ENCODE measurements at regions not wholly inside any gene's neighbourhood (a gene's known extent, or its start where the extent isn't known, plus 50 kb on each side); places are given as distances from the start of the nearest gene placed in this dataset.
"Not testable (repeated sequence)": the region's sequence is repeated elsewhere in the genome, so short reads cannot be mapped to it uniquely, and the experiment has no call there.

DNA sequence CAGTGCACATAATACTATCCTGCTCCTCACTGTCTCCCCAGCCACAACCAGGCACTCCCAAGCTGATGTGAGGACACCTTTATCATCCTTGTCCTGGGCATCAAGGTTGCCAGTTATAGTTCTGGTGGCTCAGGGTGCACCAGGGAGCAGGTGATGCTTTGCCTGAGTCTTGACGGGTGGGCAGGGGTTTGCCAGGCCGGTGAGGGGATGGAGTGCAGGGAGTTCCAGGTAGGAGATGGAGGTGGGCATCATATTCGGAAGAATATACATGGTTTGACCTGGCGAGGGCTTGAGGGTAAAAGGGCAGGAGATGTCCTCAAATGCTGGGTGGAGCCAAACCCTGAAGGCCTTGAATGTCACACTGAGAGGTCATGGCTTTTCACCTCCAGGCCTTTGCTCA lies 115.8 kb upstream of the CRHR1 start:
- no peak for DNase-seq (ENCODE audit: low spot score in 2 of 2)
- Histone ChIP-seq H3K4me1 (no peaks in the 10 kb centered on the region), H3K4me3 (no peak overlapping the region), H3K36me3 (no peaks in the 10 kb centered on the region), H3K27ac (no peak overlapping the region), H3K9me3 (no peaks in the 10 kb centered on the region), H3K27me3 (no peaks in the 10 kb centered on the region)
- intact Hi-C loops (cut with DNase I; ENCODE audit: low total_unique reads) = no loop called here
- TF ChIP-seq, protein P1, sequence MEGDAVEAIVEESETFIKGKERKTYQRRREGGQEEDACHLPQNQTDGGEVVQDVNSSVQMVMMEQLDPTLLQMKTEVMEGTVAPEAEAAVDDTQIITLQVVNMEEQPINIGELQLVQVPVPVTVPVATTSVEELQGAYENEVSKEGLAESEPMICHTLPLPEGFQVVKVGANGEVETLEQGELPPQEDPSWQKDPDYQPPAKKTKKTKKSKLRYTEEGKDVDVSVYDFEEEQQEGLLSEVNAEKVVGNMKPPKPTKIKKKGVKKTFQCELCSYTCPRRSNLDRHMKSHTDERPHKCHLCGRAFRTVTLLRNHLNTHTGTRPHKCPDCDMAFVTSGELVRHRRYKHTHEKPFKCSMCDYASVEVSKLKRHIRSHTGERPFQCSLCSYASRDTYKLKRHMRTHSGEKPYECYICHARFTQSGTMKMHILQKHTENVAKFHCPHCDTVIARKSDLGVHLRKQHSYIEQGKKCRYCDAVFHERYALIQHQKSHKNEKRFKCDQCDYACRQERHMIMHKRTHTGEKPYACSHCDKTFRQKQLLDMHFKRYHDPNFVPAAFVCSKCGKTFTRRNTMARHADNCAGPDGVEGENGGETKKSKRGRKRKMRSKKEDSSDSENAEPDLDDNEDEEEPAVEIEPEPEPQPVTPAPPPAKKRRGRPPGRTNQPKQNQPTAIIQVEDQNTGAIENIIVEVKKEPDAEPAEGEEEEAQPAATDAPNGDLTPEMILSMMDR (IDR thresholded peaks at IDR 0.05) = no peak
- TF ChIP-seq POLR2A (IDR thresholded peaks at IDR 0.05) = no peak
- TF ChIP-seq POLR2AphosphoS5 (IDR thresholded peaks at IDR 0.05) = no peak

DNA sequence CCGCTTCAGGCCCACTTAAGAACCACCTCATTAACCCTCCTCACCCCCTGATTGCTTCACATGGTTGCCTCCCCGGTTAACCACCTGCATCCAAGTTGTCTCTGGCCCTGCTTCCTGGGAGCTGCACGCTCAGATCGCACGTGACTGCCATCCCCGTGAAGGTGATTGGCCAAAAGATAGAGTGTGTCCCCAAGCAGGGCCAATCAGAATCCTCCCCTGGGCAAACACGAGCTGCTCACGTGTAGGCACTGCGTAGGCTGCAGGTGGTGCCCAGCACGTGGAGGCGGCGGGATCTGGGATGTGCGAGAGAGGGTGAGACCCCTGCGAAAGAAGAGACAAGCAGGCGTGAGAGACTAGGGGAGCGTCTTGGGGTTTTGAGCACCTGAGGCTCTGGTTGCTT lies 111.8 kb upstream of the CRHR1 start:
- H3K27ac ChIP-seq = no peak overlapping the region
- no peak for DNase-seq (ENCODE audit: low spot score in 2 of 2)
- intact Hi-C loops (cut with DNase I; ENCODE audit: low total_unique reads) = no loop called here
- no peaks in the 10 kb centered on the region for H3K36me3 ChIP-seq
- H3K9me3 ChIP-seq = peaks cover 0 to 7% of the 10 kb centered on the region in 2 donors
- no peaks in the 10 kb centered on the region for H3K27me3 ChIP-seq
- H3K4me1 ChIP-seq = no peaks in the 10 kb centered on the region
- TF ChIP-seq POLR2AphosphoS5 (IDR thresholded peaks at IDR 0.05) (no peak), POLR2A (IDR thresholded peaks at IDR 0.05) (no peak)
- TF ChIP-seq, protein P1 (IDR thresholded peaks at IDR 0.05) = no peak
- no peak overlapping the region for H3K4me3 ChIP-seq

DNA sequence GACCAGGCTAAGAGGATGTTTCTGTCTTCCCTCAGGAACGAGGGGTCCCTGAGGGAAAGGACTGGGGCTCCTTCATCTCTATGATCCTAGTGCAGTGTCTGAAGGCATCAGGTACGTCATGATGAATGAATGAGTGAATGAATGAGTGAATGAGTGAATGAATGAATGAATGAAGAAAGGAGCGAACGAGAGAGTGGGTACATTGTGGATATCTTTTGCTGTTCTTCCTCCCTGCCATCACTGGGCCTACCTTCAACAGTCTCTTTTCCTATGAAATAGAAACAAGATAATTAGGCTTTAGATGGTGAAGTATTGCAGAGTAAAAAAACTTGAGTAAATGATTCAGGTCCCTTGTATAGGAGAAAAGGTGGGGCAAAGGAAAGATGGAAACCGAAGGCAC lies 111.3 kb upstream of the CRHR1 start:
- no peaks in the 10 kb centered on the region for H3K4me1 ChIP-seq
- peaks cover 0 to 7% of the 10 kb centered on the region in 2 donors for H3K9me3 ChIP-seq
- DNase-seq (ENCODE audit: low spot score in 2 of 2) = no peak
- no peaks in the 10 kb centered on the region for H3K36me3 ChIP-seq
- intact Hi-C loops (cut with DNase I; ENCODE audit: low total_unique reads) = no loop called here
- TF ChIP-seq POLR2AphosphoS5 (IDR thresholded peaks at IDR 0.05) (no peak), POLR2A (IDR thresholded peaks at IDR 0.05) (no peak)
- TF ChIP-seq, protein P1 (IDR thresholded peaks at IDR 0.05) = no peak
- no peak overlapping the region for H3K4me3 ChIP-seq
- H3K27ac ChIP-seq = no peak overlapping the region
- no peaks in the 10 kb centered on the region for H3K27me3 ChIP-seq

DNA sequence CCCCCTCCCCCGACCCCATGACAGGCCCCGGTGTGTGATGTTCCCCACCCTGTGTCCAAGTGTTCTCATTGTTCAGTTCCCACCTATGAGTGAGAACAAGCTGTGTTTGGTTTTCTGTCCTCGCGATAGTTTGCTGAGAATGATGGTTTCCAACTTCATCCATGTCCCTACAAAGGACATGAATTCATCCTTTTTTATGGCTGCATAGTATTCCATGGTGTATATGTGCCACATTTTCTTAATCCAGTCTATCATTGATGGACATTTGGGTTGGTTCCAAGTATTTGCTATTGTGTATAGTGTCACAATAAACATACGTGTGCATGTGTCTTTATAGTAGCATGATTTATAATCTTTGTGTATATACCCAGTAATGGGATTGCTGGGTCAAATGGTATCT lies 110.4 kb upstream of the CRHR1 start:
- H3K36me3 ChIP-seq; H3K4me1 ChIP-seq; H3K9me3 ChIP-seq; intact Hi-C loops (cut with DNase I; ENCODE audit: low total_unique reads); DNase-seq (ENCODE audit: low spot score in 2 of 2); H3K27ac ChIP-seq; H3K27me3 ChIP-seq; H3K4me3 ChIP-seq: not testable (repeated sequence)

DNA sequence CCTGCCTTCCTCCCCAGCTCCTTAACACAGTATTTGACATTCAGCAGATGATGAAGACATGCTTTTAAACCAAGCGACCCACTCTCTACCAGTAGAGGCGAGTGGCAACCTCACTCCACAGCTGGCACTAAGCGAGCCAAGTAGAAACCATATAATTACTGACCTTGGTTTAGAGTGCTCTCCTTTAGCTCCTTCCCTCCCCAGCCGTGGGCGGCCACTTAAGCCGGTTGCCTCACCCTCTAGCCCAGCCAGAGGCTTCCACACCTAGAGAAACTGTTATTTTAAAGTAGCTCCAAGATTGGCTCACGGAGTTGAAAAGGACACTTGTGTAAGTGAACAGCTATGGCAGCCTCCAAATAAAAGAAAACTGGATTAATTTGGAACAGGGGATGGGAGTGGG lies 109.1 kb upstream of the CRHR1 start:
- no peaks in the 10 kb centered on the region for H3K27me3 ChIP-seq
- no peaks in the 10 kb centered on the region for H3K36me3 ChIP-seq
- H3K4me3 ChIP-seq = no peak overlapping the region
- TF ChIP-seq POLR2AphosphoS5 (IDR thresholded peaks at IDR 0.05) (no peak), POLR2A (IDR thresholded peaks at IDR 0.05) (no peak)
- TF ChIP-seq, protein P1 (IDR thresholded peaks at IDR 0.05) = no peak
- intact Hi-C loops (cut with DNase I; ENCODE audit: low total_unique reads) = no loop called here
- peaks cover 0 to 10% of the 10 kb centered on the region in 2 donors for H3K9me3 ChIP-seq
- H3K4me1 ChIP-seq = no peaks in the 10 kb centered on the region
- H3K27ac ChIP-seq = no peak overlapping the region
- DNase-seq (ENCODE audit: low spot score in 2 of 2) = no peak

DNA sequence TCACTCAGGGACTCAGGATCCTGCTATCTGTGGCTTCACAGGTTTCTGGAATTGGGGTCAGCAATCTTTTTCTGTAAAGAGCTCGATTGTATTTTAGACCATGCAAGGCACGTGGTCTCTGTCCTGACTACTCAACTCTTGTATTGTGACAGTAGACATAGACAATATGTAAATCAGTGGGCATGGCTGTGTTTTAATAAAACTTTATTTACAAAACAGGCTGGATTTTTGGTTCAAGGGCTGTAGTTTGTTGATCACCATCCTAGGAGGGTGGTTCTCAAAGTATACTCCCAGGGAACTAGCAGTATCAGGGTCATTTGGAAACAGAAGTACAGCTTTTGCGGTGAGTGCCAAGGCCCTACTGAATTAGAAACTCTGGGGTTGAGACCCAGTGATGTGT lies 108.2 kb upstream of the CRHR1 start:
- no peaks in the 10 kb centered on the region for H3K4me1 ChIP-seq
- H3K9me3 ChIP-seq = peaks cover 0 to 10% of the 10 kb centered on the region in 2 donors
- no peak overlapping the region for H3K4me3 ChIP-seq
- H3K27me3 ChIP-seq = no peaks in the 10 kb centered on the region
- H3K27ac ChIP-seq = no peak overlapping the region
- DNase-seq (ENCODE audit: low spot score in 2 of 2) = no peak
- no peaks in the 10 kb centered on the region for H3K36me3 ChIP-seq
- TF ChIP-seq POLR2AphosphoS5 (IDR thresholded peaks at IDR 0.05) = no peak
- TF ChIP-seq, protein P1 (IDR thresholded peaks at IDR 0.05) = no peak
- TF ChIP-seq POLR2A (IDR thresholded peaks at IDR 0.05) = no peak
- intact Hi-C loops (cut with DNase I; ENCODE audit: low total_unique reads) = no loop called here

Data from breast epithelium (tissue), 4 donors.